ENCODE measurements at regions not wholly inside any gene's neighbourhood (a gene's known extent, or its start where the extent isn't known, plus 50 kb on each side); places are given as distances from the start of the nearest gene placed in this dataset.

GRCh38 chr13:58992478-58993042 lies 1171.2 kb downstream of the DIAPH3 start:
- TF ChIP-seq CTCF (conservative IDR thresholded peaks at IDR 0.05) (no peak), EZH2 (IDR thresholded peaks at IDR 0.05; ENCODE audit: low read depth) (no peak)
